ENCODE measurements at regions not wholly inside any gene's neighbourhood (a gene's known extent, or its start where the extent isn't known, plus 50 kb on each side); places are given as distances from the start of the nearest gene placed in this dataset.
A peak's percentile ranks its signal among the peaks of the same experiment; 100 is the strongest.

- DNase-seq (no peak), ATAC-seq (no peak)
- Mint-ChIP-seq H3K4me3 (no peak overlapping the region), H3K9me3 (peaks cover 5% of the 10 kb centered on the region), H3K36me3 (ENCODE audit: insufficient read depth) (no peaks in the 10 kb centered on the region), H3K4me1 (ENCODE audit: low read depth) (peaks cover 8% of the 10 kb centered on the region), H3K27me3 (ENCODE audit: low read depth) (no peaks in the 10 kb centered on the region)
Observed at GRCh38 chr7:41633690-41634089, 69.2 kb downstream of the INHBA start.

GRCh38 chr7:41630741-41631140 is 72.1 kb downstream of the INHBA start:
- Mint-ChIP-seq H3K4me3 (no peak overlapping the region), H3K27me3 (ENCODE audit: low read depth) (no peaks in the 10 kb centered on the region), H3K36me3 (ENCODE audit: insufficient read depth) (no peaks in the 10 kb centered on the region), H3K4me1 (ENCODE audit: low read depth) (peaks cover 12% of the 10 kb centered on the region), H3K9me3 (peaks cover 10% of the 10 kb centered on the region)
- no peak for DNase-seq
- ATAC-seq: peak; percentile 62 to 64

DNA sequence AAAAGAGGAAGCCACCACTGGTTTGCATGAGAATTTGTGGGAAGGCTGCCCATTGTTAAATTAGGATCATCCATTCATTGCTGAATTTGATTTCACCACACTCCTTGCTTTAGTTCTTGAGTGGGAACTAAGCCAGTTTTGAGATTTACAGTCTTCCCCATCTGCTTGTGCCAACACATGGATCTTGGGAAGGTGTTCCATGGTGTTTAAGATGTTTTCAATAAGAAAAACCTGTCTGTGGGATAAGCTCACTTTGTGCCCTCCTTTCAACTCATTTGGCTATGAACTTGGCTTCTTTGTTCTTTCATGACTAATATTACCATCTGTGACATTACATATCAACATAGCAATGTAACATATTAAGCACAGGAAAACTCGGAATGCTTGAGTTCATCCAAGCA is 73.2 kb downstream of the INHBA start:
- Mint-ChIP-seq H3K9me3 (peaks cover 10% of the 10 kb centered on the region), H3K36me3 (ENCODE audit: insufficient read depth) (no peaks in the 10 kb centered on the region)
- no peak for DNase-seq

GRCh38 chr7:41628901-41629300 is 74.0 kb downstream of the INHBA start:
- no peak for DNase-seq
- Mint-ChIP-seq H3K36me3 (ENCODE audit: insufficient read depth) (no peaks in the 10 kb centered on the region), H3K4me3 (no peak overlapping the region), H3K9me3 (peaks cover 10% of the 10 kb centered on the region), H3K4me1 (ENCODE audit: low read depth) (peaks cover 12% of the 10 kb centered on the region), H3K27me3 (ENCODE audit: low read depth) (no peaks in the 10 kb centered on the region)
- ATAC-seq: peak; percentile 73 to 80

More for the DNA sequence above, 73.2 kb downstream of the INHBA start:
- no peak for ATAC-seq
- Mint-ChIP-seq H3K4me1 (ENCODE audit: low read depth) (peaks cover 12% of the 10 kb centered on the region), H3K27me3 (ENCODE audit: low read depth) (no peaks in the 10 kb centered on the region), H3K4me3 (no peak overlapping the region)

GRCh38 chr7:41627645-41628298 is 75.1 kb downstream of the INHBA start:
- no peak for DNase-seq
- Mint-ChIP-seq H3K9me3 (peaks cover 10% of the 10 kb centered on the region), H3K4me3 (no peak overlapping the region), H3K27me3 (ENCODE audit: low read depth) (no peaks in the 10 kb centered on the region), H3K36me3 (ENCODE audit: insufficient read depth) (no peaks in the 10 kb centered on the region), H3K4me1 (ENCODE audit: low read depth) (peaks cover 12% of the 10 kb centered on the region)
- no peak for ATAC-seq

- Mint-ChIP-seq H3K9me3 (peaks cover 14% of the 10 kb centered on the region), H3K27me3 (ENCODE audit: low read depth) (no peaks in the 10 kb centered on the region), H3K36me3 (ENCODE audit: insufficient read depth) (no peaks in the 10 kb centered on the region), H3K4me1 (ENCODE audit: low read depth) (peaks cover 6% of the 10 kb centered on the region), H3K4me3 (no peak overlapping the region)
- DNase-seq (no peak), ATAC-seq (no peak)
Observed at GRCh38 chr7:41624818-41625217, 78.1 kb downstream of the INHBA start.

DNA sequence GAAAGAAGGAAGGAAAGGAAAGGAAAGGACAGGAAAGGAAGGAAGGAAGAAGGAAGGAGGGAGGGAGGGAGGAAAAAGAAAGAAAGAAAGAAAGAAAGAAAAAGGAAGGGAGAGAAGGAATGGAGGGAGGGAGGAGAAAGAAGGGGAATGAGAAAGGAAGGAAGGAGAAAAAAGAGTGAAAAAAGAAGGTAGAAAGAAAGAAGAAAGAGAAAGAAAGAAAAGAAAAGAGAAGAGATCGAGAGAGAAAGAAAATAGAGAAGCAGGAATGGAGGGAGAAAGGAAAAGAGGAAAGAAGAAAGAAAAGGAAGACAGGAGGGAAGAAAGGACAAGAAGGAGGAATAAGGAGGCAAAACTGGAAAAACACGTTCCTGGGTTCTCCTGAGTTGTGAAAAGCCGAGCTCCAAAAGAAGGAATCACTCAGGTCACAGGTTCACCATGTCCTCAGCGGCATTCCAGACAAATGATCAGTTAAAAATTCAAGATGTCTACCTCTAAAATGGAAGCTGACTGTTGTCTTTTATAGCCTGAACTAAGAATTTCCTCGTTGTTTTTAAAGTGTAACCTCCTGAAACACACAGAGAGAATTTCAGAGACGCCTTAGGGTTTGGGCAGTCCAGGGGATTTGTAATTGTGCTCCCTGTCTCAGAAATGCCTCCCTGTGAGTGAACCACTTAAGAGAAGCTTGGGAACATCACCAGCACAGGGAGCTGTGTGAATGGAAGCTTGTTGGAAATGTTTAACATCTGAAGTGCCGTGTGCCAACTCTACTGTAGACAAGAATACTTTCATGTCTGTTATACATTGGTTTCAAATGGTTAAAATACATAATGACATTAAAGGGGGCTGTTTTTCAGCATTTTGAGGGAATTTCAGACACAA is 80.7 kb downstream of the INHBA start:
- no peak for ATAC-seq
- no peaks in the 10 kb centered on the region for H3K36me3 Mint-ChIP-seq (ENCODE audit: insufficient read depth)
- no peaks in the 10 kb centered on the region for H3K4me1 Mint-ChIP-seq (ENCODE audit: low read depth)
- no peak overlapping the region for H3K4me3 Mint-ChIP-seq
- peaks cover 5% of the 10 kb centered on the region for H3K9me3 Mint-ChIP-seq
- no peaks in the 10 kb centered on the region for H3K27me3 Mint-ChIP-seq (ENCODE audit: low read depth)
- DNase-seq: no peak

DNA sequence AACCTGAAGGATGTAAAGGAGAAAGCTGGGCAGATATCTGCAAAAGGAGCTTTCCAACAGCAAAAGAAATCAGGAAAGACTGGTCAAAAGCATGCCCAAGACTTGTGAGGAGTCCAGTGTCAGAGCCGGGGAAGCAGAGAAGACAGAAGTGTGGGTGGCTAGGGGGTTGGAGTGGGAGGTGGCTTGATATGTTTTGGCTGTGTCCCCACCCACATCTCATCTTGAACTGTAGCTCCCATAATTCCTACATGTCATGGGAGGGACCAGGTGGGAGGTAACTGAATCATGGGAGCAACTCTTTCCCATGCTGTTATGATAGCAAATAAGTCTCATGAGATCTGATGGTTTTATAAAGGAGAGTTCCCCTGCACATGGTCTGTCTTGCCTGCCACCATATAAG is 84.9 kb downstream of the INHBA start:
- DNase-seq: no peak
- H3K4me3 Mint-ChIP-seq: no peak overlapping the region
- no peaks in the 10 kb centered on the region for H3K4me1 Mint-ChIP-seq (ENCODE audit: low read depth)
- H3K27me3 Mint-ChIP-seq (ENCODE audit: low read depth): peaks cover 2% of the 10 kb centered on the region
- no peak for ATAC-seq
- H3K9me3 Mint-ChIP-seq: peaks cover 8% of the 10 kb centered on the region
- no peaks in the 10 kb centered on the region for H3K36me3 Mint-ChIP-seq (ENCODE audit: insufficient read depth)

- Mint-ChIP-seq H3K9me3 (peaks cover 3% of the 10 kb centered on the region), H3K4me1 (ENCODE audit: low read depth) (no peaks in the 10 kb centered on the region)
- no peak for ATAC-seq
Observed at GRCh38 chr7:41612798-41613197, 90.1 kb downstream of the INHBA start.

DNA sequence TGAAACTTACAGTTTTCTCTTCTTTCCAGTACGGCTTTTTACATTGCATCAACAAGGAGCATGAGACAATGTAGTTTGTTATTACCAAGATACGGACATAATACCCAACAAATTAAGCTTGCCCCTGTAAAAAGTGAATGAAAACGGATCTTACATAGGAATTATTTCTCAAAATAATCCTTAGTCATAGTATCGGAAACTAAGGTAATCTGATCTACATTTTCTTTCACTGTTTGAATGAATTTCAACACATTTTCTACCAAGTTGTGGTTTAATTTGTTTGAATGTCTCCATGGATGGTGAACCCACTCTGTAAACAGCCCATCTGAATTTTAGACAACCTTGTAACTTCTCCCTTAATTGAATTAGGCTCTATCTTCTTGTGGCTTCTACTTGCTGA is 90.5 kb downstream of the INHBA start:
- Mint-ChIP-seq H3K36me3 (ENCODE audit: insufficient read depth) (no peaks in the 10 kb centered on the region), H3K4me3 (no peak overlapping the region), H3K9me3 (peaks cover 3% of the 10 kb centered on the region), H3K27me3 (ENCODE audit: low read depth) (peaks cover 2% of the 10 kb centered on the region), H3K4me1 (ENCODE audit: low read depth) (no peaks in the 10 kb centered on the region)
- no peak for DNase-seq
- ATAC-seq: no peak

More at GRCh38 chr7:41612798-41613197, 90.1 kb downstream of the INHBA start:
- Mint-ChIP-seq H3K27me3 (ENCODE audit: low read depth) (peaks cover 2% of the 10 kb centered on the region), H3K36me3 (ENCODE audit: insufficient read depth) (no peaks in the 10 kb centered on the region), H3K4me3 (no peak overlapping the region)
- no peak for DNase-seq

- ATAC-seq: no peak
- Mint-ChIP-seq H3K36me3 (ENCODE audit: insufficient read depth) (no peaks in the 10 kb centered on the region), H3K4me3 (no peak overlapping the region), H3K4me1 (ENCODE audit: low read depth) (no peaks in the 10 kb centered on the region), H3K9me3 (peaks cover 2% of the 10 kb centered on the region), H3K27me3 (ENCODE audit: low read depth) (no peaks in the 10 kb centered on the region)
- DNase-seq: no peak
Observed at GRCh38 chr7:41608447-41608846, 94.4 kb downstream of the INHBA start.

DNA sequence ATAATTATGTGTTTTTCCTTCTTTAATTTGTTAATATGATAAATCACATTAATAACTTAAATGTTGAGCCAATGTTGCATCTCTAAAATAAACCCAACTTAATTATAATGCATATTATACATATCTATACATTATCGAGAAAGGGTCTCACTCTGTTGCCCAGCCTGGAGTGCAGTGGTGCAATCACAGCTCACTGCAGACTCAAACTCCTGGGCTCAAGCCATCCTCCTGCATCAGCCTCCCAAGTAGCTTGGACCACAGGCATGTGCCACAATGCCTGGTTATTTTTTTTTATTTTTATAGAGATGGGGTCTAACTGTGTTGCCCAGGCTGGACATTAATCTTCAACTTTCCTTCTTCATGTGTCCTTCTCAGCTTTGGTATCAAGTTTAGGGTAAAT is 98.9 kb downstream of the INHBA start:
- Mint-ChIP-seq H3K9me3 (no peaks in the 10 kb centered on the region), H3K27me3 (ENCODE audit: low read depth) (no peaks in the 10 kb centered on the region), H3K36me3 (ENCODE audit: insufficient read depth) (no peaks in the 10 kb centered on the region), H3K4me1 (ENCODE audit: low read depth) (no peaks in the 10 kb centered on the region), H3K4me3 (no peak overlapping the region)
- ATAC-seq: no peak
- no peak for DNase-seq

GRCh38 chr7:41599760-41600159 is 103.1 kb downstream of the INHBA start:
- no peaks in the 10 kb centered on the region for H3K27me3 Mint-ChIP-seq (ENCODE audit: low read depth)
- H3K4me3 Mint-ChIP-seq: no peak overlapping the region
- no peak for ATAC-seq
- H3K4me1 Mint-ChIP-seq (ENCODE audit: low read depth): no peaks in the 10 kb centered on the region
- no peak for DNase-seq
- peaks cover 29% of the 10 kb centered on the region for H3K9me3 Mint-ChIP-seq
- no peaks in the 10 kb centered on the region for H3K36me3 Mint-ChIP-seq (ENCODE audit: insufficient read depth)

DNA sequence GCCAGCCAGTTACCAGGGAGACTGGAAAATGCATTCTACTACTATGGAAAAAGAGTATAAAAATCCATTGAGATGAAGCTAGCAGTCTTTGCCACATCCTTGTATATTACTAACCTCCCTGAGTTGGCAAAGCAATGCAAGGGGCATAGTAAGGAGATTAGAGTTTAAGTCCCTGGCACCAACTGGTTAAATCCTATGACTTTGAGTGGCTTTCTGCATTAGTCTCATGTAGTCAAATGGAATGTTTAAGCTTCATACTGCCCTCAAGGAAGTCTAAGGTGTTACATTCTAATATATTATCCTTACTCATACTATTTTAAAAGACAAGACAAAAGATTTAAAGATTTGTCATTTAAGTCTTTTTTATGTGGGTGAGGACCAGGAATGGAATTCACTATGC is 110.1 kb downstream of the INHBA start:
- ATAC-seq: no peak
- no peaks in the 10 kb centered on the region for H3K4me1 Mint-ChIP-seq (ENCODE audit: low read depth)
- peaks cover 30% of the 10 kb centered on the region for H3K9me3 Mint-ChIP-seq

GRCh38 chr7:41592236-41592635 is 110.7 kb downstream of the INHBA start:
- Mint-ChIP-seq H3K9me3 (peaks cover 27% of the 10 kb centered on the region), H3K4me1 (ENCODE audit: low read depth) (no peaks in the 10 kb centered on the region), H3K27me3 (ENCODE audit: low read depth) (no peaks in the 10 kb centered on the region), H3K36me3 (ENCODE audit: insufficient read depth) (no peaks in the 10 kb centered on the region), H3K4me3 (no peak overlapping the region)
- DNase-seq (no peak), ATAC-seq (no peak)

More for the DNA sequence above, 110.1 kb downstream of the INHBA start:
- Mint-ChIP-seq H3K4me3 (no peak overlapping the region), H3K36me3 (ENCODE audit: insufficient read depth) (no peaks in the 10 kb centered on the region), H3K27me3 (ENCODE audit: low read depth) (no peaks in the 10 kb centered on the region)
- no peak for DNase-seq

All from activated T-cell treated with anti-CD3 and anti-CD28 coated beads, Interleukin-2, amount 50 U/mL, for 4 hours (primary cell).